GM18498 (cell line): ENCODE measurements at regions not wholly inside any gene's neighbourhood (a gene's known extent, or its start where the extent isn't known, plus 50 kb on each side); places are given as distances from the start of the nearest gene placed in this dataset.

Experiments used
- ATAC-seq: cut with Tn5 transposase; IDR thresholded peaks from one replicate; pipeline ENCODE4 v1.9.1; 2021; ENCODE audit warnings: mild to moderate bottlenecking, moderate library complexity; ENCODE audit not compliant: unreplicated experiment

- ATAC-seq, result no peak
These were observed 88.1 kb upstream of the PIEZO2 start for GRCh38 chr18:11237484-11237883.

- ATAC-seq, result no peak
These were observed 87.7 kb upstream of the PIEZO2 start for GRCh38 chr18:11237066-11237465.

DNA sequence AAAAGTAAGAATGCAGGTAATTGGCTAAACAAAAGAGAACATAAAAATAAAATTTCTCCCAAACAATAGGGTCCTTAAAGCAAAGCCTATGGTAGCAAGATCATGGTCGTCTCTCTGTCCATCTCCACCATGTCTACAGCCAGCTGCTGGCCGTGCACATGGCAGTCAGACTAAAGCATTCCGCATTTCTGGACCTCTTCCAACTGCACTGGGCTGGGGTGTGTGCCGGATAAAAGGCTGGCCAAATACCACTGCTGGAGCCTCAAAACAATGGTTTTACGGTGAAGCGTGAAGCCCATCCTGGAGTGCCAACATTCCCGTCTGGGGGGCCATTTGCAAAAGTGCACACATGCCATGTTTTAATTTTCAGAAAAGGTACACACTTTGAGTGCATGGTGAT is 74.8 kb upstream of the PIEZO2 start:
- ATAC-seq, result no peak

- no peak for ATAC-seq
These were observed 70.2 kb upstream of the PIEZO2 start for GRCh38 chr18:11219571-11219970.

DNA sequence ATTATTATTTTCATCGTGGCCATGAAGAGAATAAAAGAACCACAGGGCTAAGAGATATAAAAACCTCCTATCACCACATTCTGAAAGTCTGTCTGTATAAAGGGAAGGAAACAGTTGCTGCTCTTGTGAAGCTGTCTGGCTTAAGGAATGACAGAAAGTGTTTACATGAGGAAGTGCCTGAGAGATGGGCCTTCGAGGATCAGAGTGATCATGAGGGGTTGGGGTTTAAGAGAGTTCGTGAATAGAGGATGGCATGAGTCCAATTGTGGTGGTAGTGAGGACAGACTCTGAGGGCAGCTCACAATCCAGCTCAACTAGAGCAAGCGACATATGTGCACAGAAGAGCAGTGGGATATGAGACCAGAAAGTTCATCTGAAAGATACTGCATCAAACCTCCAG is 65.8 kb upstream of the PIEZO2 start:
- no peak for ATAC-seq

DNA sequence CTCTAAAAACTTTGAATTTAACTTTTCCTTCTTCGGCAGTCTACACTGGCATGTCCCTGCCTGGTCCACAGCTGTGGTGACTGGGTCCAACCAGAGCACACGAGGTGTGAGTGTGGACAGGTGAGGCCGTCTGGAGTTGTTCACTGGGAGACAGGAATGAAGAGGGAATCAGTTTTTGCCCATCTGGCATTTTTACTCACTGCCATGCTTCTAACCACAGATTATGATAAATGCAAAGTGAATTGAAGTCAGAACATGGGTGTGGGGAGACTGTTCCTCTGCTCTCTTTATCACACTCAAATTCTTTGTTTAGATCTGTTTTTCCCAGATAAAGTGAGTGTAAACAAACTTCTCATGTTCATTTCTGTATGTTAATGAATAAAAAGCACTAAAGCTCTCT is 54.7 kb upstream of the PIEZO2 start:
- ATAC-seq, result no peak

DNA sequence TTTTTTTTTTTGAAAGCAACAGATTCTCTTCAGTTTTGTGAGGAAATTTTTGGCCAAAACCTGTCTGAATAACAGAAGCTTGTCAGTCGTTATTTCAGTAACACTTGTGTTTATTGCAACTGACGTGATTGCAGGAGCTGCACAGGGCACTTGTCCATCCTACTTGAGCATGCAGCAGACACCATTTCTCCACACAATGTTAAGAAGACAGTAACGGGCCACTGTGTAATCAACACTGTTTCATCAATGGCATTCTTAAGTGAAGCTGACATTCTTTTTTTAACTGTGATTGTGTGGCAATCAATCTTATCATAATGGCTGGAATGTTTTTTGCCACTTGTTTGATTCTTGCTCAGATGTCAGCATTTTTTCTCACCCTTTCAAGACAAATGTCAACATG is 50.1 kb upstream of the PIEZO2 start:
- ATAC-seq, result no peak
